Dermis blood vessel endothelial cell (primary cell): ENCODE measurements at regions not wholly inside any gene's neighbourhood (a gene's known extent, or its start where the extent isn't known, plus 50 kb on each side); places are given as distances from the start of the nearest gene placed in this dataset.

Experiments
- DNase-seq: peaks from one replicate; pipeline ENCODE4 v3.0.0; 2010

DNA sequence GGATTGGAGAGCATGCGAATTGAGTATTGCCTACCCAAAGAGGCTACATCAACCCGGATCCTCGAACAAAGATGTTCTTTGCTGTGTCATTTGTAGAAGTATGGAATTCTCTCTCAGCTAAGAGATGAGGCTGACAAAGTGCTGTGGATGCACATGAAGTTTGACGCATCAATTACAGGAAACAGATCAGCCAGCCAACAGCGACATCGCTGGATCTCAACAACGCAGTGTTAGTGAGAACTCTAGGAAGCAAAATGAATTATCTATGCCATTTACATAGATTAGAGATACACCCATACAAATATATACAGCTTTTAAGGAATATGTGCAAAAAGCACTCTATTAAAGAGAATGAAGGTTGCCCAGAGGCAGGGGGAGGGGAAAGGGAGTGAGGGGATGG is 160.6 kb upstream of the RGMA start:
- DNase-seq: no peak

GRCh38 chr15:93247466-93248121 is 158.6 kb upstream of the RGMA start:
- DNase-seq: no peak

GRCh38 chr15:93246266-93247242 is 157.5 kb upstream of the RGMA start:
- DNase-seq: no peak

DNA sequence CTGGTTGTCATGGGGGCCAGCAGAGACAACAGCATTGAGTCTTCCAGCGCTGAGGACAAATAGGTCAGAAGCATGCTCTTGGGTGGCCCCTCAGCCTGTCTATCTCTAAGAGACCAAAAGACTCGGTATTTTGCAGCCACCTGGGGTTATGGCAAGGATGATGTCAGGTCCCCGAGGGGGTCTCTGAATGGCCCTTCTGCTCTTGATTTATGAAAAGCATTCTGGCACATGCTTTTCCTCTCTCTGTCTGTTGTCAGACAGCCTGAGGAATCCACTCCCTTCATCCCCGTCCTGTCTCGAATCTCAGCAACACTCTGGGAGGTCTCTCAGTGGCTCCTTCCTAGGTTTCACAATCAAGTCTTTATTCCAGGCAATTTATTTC is 156.6 kb upstream of the RGMA start:
- no peak for DNase-seq

DNA sequence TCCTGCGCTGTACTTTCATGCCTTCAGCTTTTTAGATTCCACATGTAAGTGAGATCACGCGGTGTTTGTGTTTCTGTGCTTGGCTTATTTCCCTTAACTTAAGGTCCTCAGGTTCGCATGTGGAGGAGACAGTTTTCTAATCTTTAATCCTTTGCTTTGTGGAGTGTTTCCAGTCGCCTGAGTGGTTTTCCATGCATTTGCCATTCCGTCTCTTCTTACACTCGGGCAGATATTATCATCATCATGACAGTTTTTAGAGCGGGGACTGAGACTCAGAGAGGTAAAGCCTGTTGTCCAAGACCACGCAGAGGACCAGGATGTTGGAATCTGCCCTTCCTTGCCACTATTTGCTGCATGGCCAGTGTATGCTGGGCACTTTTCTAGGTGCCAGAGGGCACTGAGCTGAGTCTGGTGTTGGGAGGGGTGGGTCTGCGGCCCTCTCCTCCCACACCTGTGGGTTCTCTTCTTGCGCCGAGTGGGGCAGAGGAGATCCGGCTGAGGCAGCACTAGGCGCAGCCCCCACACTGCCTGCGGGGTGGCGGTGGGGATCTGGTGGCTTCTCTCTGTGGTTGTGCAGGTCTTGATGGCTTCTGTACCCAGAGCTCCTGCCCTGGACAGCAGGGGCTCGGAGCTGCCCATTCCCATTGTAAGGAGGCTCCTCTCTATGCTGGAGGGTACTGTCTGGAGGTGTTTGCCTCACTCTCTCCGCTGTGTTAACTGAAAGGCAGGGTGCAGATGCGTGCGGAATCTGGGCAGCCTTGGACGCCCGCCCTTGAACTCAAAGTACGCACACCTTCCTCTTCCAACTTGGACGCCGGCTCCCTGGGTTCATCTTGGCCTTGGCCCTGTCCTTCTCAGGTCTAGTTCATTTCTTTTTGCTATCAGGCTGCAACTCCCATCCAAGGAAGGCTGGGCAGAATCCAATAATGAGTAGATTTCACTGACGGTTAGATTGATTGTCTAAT is 156.0 kb upstream of the RGMA start:
- no peak for DNase-seq

GRCh38 chr15:93243573-93243972 is 154.6 kb upstream of the RGMA start:
- no peak for DNase-seq

GRCh38 chr15:93241696-93242585 is 152.9 kb upstream of the RGMA start:
- no peak for DNase-seq

DNA sequence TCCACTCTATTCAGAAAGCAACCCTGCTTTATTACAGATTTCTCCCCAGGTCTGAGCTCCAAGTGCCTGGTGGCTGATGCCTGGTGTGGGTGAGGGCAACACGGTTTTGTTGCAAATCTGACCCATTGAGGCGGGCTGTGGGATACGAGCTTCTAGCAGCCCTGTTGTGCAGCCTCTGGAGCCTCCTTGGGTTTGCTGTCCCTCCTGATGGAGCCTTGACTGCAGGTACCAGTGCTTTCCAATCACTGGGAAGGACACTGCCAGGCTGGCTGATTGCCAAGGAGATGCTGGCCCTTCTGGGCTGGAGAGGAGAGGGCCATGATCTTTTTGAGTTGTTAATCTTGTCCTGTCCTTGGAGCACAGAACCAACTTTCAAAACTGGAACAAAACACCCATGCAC is 151.0 kb upstream of the RGMA start:
- DNase-seq: no peak

DNA sequence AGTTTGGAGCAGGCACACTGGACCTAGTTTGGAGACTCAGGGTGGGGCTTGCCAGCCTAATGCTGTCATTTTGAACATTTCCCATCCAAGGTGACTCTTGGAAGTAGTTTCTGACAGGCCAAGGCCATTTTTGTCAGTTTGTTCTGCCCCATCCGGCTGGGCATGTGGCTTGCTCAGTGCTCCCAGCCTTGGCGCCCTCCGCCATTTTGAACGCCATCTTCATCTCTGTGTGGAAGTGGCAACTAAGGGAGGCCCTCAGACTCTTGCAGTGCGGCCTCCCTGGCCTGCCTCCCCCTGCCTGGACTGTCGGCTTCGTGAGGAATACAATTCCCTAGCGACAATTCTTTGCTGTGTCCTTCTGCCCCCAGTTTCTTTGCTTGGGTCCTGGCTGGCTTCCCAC is 150.6 kb upstream of the RGMA start:
- DNase-seq: no peak

DNA sequence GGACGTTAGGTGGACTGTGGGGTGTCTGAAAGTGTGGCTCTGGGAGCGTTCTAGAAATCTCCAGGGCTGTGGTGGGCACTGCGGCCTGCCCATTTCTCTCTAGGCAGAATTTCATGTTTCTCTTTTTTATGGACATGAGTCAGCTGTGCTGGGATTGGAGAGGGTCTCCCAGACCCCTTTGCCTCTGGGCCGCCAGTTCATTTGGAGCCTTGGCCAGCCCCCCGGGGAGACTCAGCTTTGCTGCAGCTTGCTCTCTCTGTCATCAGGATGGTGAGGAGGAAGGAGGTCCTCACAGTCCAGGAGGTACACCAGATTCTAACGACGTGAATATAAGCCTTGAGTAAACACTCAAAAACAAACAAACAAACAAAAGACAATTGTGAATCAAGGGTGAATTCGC is 149.6 kb upstream of the RGMA start:
- no peak for DNase-seq

- DNase-seq: no peak
Measured at GRCh38 chr15:93235926-93236780, 147.1 kb upstream of the RGMA start.

GRCh38 chr15:93235269-93235668 is 146.3 kb upstream of the RGMA start:
- no peak for DNase-seq

DNA sequence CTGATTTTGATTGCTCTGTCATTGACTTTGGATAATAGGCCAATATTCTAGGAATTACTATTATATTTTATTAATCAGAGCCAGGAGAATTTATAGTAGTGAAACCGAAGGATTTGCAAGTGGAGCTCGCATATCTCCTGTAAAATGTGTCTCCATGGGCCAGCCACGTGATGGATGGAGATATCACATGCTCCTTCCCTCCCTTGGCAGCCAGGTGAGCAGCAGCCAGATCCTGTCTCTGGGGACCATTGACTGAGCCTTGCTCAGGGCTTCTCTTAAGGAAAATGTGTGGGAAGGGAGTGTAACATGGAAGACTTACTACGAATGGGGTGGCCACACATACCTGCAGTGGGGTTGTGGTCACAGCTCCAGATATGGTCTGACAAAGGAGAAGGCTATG is 144.7 kb upstream of the RGMA start:
- DNase-seq: no peak

- no peak for DNase-seq
Measured at GRCh38 chr15:93232845-93233244, 143.8 kb upstream of the RGMA start.

GRCh38 chr15:93231994-93232393 is 143.0 kb upstream of the RGMA start:
- no peak for DNase-seq

DNA sequence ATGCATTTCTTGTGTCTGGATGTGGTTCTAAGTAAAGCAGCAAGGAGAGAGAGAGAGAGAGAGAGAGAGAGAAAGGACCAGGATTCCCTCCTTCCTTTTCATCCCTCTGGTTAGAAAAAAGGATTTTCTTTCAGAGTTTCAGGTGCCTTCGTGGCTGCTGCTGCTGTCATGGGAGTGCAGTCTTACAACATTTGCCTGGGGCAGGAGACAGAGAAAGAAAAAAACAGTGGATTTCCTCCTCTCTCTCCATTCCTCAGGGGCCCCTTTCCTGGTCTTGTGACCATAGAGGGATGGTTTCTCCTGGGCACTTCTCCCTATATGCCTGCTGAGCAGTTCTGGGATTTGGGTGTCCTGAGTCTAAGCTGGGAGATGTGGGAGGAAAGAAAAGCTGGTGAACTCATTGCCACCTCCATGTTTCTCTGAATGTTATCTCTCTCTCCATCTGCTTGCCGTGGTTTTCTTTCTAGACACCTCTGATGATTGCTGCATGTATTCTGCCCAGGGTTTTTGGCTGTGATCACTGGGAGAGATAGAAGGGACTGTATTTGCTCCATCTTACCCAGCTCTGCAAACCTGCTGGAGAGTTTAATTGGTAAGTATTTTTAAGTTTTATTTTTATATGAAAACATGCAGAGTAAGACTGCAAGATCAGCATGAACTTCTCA is 142.4 kb upstream of the RGMA start:
- no peak for DNase-seq

- DNase-seq: no peak
Measured at GRCh38 chr15:93228546-93228945, 139.5 kb upstream of the RGMA start.

DNA sequence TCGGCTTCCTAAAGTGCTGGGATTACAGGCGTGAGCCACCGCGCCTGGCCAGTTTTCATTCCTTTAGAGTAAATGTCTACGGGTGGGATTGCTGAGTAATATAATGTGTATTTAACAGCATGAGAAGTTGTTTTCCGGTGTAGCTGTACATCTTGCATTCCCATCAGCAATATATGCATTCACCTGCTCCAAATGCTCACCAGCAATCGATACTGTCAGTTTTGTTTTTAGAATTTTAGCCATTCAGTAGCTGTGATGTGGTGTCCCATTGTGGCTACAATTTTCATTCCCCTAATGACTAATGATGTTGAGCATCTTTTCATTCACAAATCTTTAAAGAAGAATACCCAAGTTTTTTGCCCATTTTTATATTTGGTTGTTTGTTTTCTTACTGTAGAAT is 134.8 kb upstream of the RGMA start:
- DNase-seq: no peak

- no peak for DNase-seq
Measured at GRCh38 chr15:93221759-93222158, 132.7 kb upstream of the RGMA start.

GRCh38 chr15:93219859-93220420 is 130.9 kb upstream of the RGMA start:
- DNase-seq: no peak
